HCT116 (cell line): ENCODE measurements at regions not wholly inside any gene's neighbourhood (a gene's known extent, or its start where the extent isn't known, plus 50 kb on each side); places are given as distances from the start of the nearest gene placed in this dataset.

Source experiments
- ATAC-seq: fragments of 200-7000 bp; cut with Tn5 transposase; 2 replicates; pipeline ENCODE4 v1.9.1; 2020; ENCODE audit warnings: mild to moderate bottlenecking, moderate library complexity
- BruUV-seq: library from RNA; stranded (reverse); fragments of 400-500 nt; replicated peaks from 2 replicates; lab custom pipeline; 2021; lab: Mats Ljungman, UMichigan
- CTCF ChIA-PET: fragments of 300-600 bp; sonication (Branson Sonifier 250); formaldehyde crosslinking; loops from one replicate; lab custom pipeline; 2021; ENCODE audit warnings: antibody characterized with exemption; lab: Charles Lee
- POLR2A ChIA-PET: fragments of 300-600, 350-600 bp; sonication (Branson Sonifier 250); formaldehyde crosslinking; loops from one replicate; lab custom pipeline; 2021; ENCODE audit warnings: antibody characterized with exemption; lab: Charles Lee
- RAD21 ChIA-PET, 2 experiments: fragments of 300-600 bp; sonication (Branson Sonifier 250); formaldehyde crosslinking; loops; one replicate each; lab custom pipeline; 2023; ENCODE audit warnings: low total read pairs in 2 of 2; ENCODE audit not compliant: uncharacterized antibody in 2 of 2, unreplicated experiment in 2 of 2, low non-redundant PET in 1 of 2; lab: Charles Lee
- DNase-seq: peaks from one replicate; pipeline ENCODE4 v3.0.0-alpha.2; 2010; ENCODE audit warnings: low read depth, low spot score
- H2AFZ ChIP-seq: fragments of 200-600 bp; shearing (Covaris generic), sonication (generic); 2 replicates; pipeline ENCODE4 v1.6.1; 2017; ENCODE audit warnings: low read depth, mixed run types, mixed read lengths, antibody characterized with exemption, low read length; ENCODE audit not compliant: poor library complexity, severe bottlenecking
- H3K27ac ChIP-seq: 2 replicates; pipeline ENCODE4 v1.5.1; 2012; ENCODE audit warnings: low read depth, low read length
- H3K27me3 ChIP-seq: fragments of 200-600 bp; sonication (generic); 2 replicates; pipeline ENCODE4 v1.6.1; 2016; ENCODE audit warnings: mixed run types, low read length, mixed read lengths; ENCODE audit not compliant: insufficient read depth
- H3K36me3 ChIP-seq, 2 experiments: fragments of 200-500 bp in 1 of 2; fragments of 200-600 bp in 1 of 2; sonication (Bioruptor generic) in 1 of 2; sonication (generic) in 1 of 2; 2 replicates each; pipeline versions ENCODE4 v1.5.1 to v1.6.1; 2014 to 2016; ENCODE audit warnings: low read length in 2 of 2, inconsistent platforms in 1 of 2, mixed read lengths in 1 of 2, mixed run types in 1 of 2; ENCODE audit not compliant: insufficient read depth in 2 of 2, control insufficient read depth in 1 of 2
- H3K4me1 ChIP-seq, 2 experiments: fragments of 200-600 bp in 1 of 2; sonication (generic) in 1 of 2; 2 replicates each; pipeline versions ENCODE4 v1.5.1 to v1.6.1; 2012 to 2017; ENCODE audit warnings: low read length in 2 of 2, inconsistent platforms in 1 of 2, mild to moderate bottlenecking in 1 of 2, mixed read lengths in 1 of 2, mixed run types in 1 of 2, moderate library complexity in 1 of 2; ENCODE audit not compliant: insufficient read depth in 2 of 2, control insufficient read depth in 1 of 2
- H3K4me2 ChIP-seq: fragments of 200-600 bp; sonication (generic); 2 replicates; pipeline ENCODE4 v1.6.1; 2017; ENCODE audit warnings: mixed run types, low read length, mixed read lengths
- H3K4me3 ChIP-seq, 2 experiments: fragments of 200-600 bp in 1 of 2; sonication (generic) in 1 of 2; replicated peaks in 1 of 2; 2 replicates each; pipeline ENCODE4 v1.5.1; 2011 to 2016; ENCODE audit warnings: low read length in 2 of 2, control low read depth in 1 of 2, low read depth in 1 of 2, mild to moderate bottlenecking in 1 of 2, mixed read lengths in 1 of 2, mixed run types in 1 of 2
- H3K79me2 ChIP-seq: fragments of 200-600 bp; sonication (generic); 2 replicates; pipeline ENCODE4 v1.6.1; 2017; ENCODE audit warnings: mild to moderate bottlenecking, mixed run types, low read length, moderate library complexity, mixed read lengths; ENCODE audit not compliant: insufficient read depth
- H3K9ac ChIP-seq: fragments of 200-600 bp; sonication (generic); 2 replicates; pipeline ENCODE4 v1.6.1; 2016; ENCODE audit warnings: low read length, mixed read lengths
- H3K9me2 ChIP-seq: fragments of 200-600 bp; sonication (generic), shearing (Covaris generic); 2 replicates; pipeline ENCODE4 v1.6.1; 2017; ENCODE audit warnings: mixed run types, mild to moderate bottlenecking, moderate library complexity; ENCODE audit not compliant: insufficient read depth
- H3K9me3 ChIP-seq, 2 experiments: fragments of 200-500 bp in 1 of 2; fragments of 200-600 bp in 1 of 2; sonication (Bioruptor generic) in 1 of 2; sonication (generic) in 1 of 2; 2 replicates each; pipeline ENCODE4 v1.6.1; 2014 to 2017; ENCODE audit warnings: low read length in 2 of 2, mixed read lengths in 2 of 2, inconsistent platforms in 1 of 2, low read depth in 1 of 2, mild to moderate bottlenecking in 1 of 2, mixed run types in 1 of 2, moderate library complexity in 1 of 2; ENCODE audit not compliant: control insufficient read depth in 1 of 2, insufficient read depth in 1 of 2
- H4K20me1 ChIP-seq: fragments of 200-600 bp; sonication (generic), shearing (Covaris generic); 2 replicates; pipeline ENCODE4 v1.6.1; 2017; ENCODE audit warnings: mixed run types, mild to moderate bottlenecking, moderate library complexity; ENCODE audit not compliant: insufficient read depth
- CBX3 ChIP-seq: IDR thresholded peaks from 2 replicates; pipeline ENCODE4 v1.6.1; 2012; ENCODE audit warnings: low read depth
- EGR1 ChIP-seq: IDR thresholded peaks from 2 replicates; pipeline ENCODE4 v1.6.1; 2012; ENCODE audit warnings: low read depth
- ELF1 ChIP-seq: IDR thresholded peaks from 2 replicates; pipeline ENCODE4 v1.6.1; 2012; ENCODE audit warnings: low read depth, borderline replicate concordance
- EZH2 ChIP-seq: fragments of 200-600 bp; sonication (generic); IDR thresholded peaks from 2 replicates; pipeline ENCODE4 v1.6.1; 2017; ENCODE audit warnings: antibody characterized with exemption, mixed run types
- EZH2phosphoT487 ChIP-seq: fragments of 200-600 bp; IDR thresholded peaks from 2 replicates; pipeline ENCODE4 v1.6.1; 2018; ENCODE audit warnings: antibody characterized with exemption, borderline replicate concordance
- FOSL1 ChIP-seq: IDR thresholded peaks from 2 replicates; pipeline ENCODE4 v1.6.1; 2012; ENCODE audit warnings: low read depth
- JUND ChIP-seq: IDR thresholded peaks from 2 replicates; pipeline ENCODE4 v1.6.1; 2012
- MAX ChIP-seq: IDR thresholded peaks from 2 replicates; pipeline ENCODE4 v1.6.1; 2012
- POLR2A ChIP-seq: IDR thresholded peaks from 2 replicates; pipeline ENCODE4 v1.7.0; 2011; ENCODE audit warnings: borderline replicate concordance; ENCODE audit not compliant: insufficient read depth, insufficient read length; ENCODE audit errors: extremely low read depth
- SIN3A ChIP-seq: IDR thresholded peaks from 2 replicates; pipeline ENCODE4 v1.6.1; 2012; ENCODE audit warnings: low read depth
- SP1 ChIP-seq: IDR thresholded peaks from 2 replicates; pipeline ENCODE4 v1.6.1; 2012; ENCODE audit warnings: low read depth
- SRF ChIP-seq: IDR thresholded peaks from 2 replicates; pipeline ENCODE4 v1.6.1; 2012; ENCODE audit warnings: low read depth
- YY1 ChIP-seq: IDR thresholded peaks from 2 replicates; pipeline ENCODE4 v1.6.1; 2011; ENCODE audit warnings: low read length, low read depth, moderate library complexity, mild to moderate bottlenecking; ENCODE audit not compliant: insufficient replicate concordance; ENCODE audit errors: extremely low read depth
- ZNF274 ChIP-seq: fragments of 200-500 bp; sonication (Bioruptor generic); IDR thresholded peaks from 2 replicates; pipeline ENCODE4 v1.6.1; 2014; ENCODE audit warnings: mild to moderate bottlenecking, low read depth, low read length, inconsistent platforms
- intact Hi-C: fragments of 100-400 bp; cut with micrococcal nuclease; formaldehyde crosslinking; loops from 2 replicates; pipeline ENCODE4 v1.10.0; 2022
- TF ChIP-seq, protein P1 (sequence below): IDR thresholded peaks from 2 replicates; pipeline ENCODE4 v1.6.1; 2011; ENCODE audit warnings: mild to moderate bottlenecking, low read length, moderate library complexity; ENCODE audit not compliant: insufficient replicate concordance; ENCODE audit errors: extremely low read depth
- TF ChIP-seq, protein P2 (sequence below): IDR thresholded peaks from 2 replicates; pipeline ENCODE4 v1.6.1; 2012
- TF ChIP-seq, protein P3 (sequence below): IDR thresholded peaks from 2 replicates; pipeline ENCODE4 v1.6.1; 2012; ENCODE audit warnings: low read depth

DNA sequence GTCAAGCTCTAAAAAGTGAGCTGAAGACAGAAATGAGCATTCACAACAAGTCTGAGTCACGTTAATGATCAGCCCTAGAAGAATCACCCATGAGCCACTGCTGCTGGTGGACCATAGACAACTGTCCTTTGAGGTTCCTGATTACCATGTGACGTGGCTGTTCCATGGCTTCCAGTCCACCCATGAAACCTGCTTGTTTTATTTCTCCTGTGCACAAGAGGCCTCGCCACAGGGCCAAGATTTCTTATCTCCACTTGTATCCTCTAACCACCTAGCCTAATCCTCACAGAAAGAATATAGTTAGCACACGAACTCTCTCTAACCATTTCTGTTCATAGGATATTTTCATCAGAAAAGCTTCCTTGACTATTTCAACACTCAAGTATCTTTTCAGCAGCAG lies 242.7 kb downstream of the MREG start (continued):
- no peak for TF ChIP-seq SIN3A
- TF ChIP-seq EZH2 = no peak
- no peak for TF ChIP-seq ZNF274
- TF ChIP-seq, protein P1, sequence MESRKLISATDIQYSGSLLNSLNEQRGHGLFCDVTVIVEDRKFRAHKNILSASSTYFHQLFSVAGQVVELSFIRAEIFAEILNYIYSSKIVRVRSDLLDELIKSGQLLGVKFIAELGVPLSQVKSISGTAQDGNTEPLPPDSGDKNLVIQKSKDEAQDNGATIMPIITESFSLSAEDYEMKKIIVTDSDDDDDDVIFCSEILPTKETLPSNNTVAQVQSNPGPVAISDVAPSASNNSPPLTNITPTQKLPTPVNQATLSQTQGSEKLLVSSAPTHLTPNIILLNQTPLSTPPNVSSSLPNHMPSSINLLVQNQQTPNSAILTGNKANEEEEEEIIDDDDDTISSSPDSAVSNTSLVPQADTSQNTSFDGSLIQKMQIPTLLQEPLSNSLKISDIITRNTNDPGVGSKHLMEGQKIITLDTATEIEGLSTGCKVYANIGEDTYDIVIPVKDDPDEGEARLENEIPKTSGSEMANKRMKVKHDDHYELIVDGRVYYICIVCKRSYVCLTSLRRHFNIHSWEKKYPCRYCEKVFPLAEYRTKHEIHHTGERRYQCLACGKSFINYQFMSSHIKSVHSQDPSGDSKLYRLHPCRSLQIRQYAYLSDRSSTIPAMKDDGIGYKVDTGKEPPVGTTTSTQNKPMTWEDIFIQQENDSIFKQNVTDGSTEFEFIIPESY = no peak
- TF ChIP-seq FOSL1 = no peak
- TF ChIP-seq, protein P2, sequence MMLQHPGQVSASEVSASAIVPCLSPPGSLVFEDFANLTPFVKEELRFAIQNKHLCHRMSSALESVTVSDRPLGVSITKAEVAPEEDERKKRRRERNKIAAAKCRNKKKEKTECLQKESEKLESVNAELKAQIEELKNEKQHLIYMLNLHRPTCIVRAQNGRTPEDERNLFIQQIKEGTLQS = no peak
- no peak for TF ChIP-seq SRF

GRCh38 chr2:215769246-215769645 lies 244.1 kb downstream of the MREG start:
- H3K36me3 ChIP-seq = no peaks in the 10 kb centered on the region
- no peaks in the 10 kb centered on the region for H3K27me3 ChIP-seq
- ChIA-PET RAD21 (no interaction called here), POLR2A (no interaction called here), CTCF (no interaction called here)
- no peaks in the 10 kb centered on the region for H3K4me1 ChIP-seq
- no peaks in the 10 kb centered on the region for H3K9me3 ChIP-seq
- H2AFZ ChIP-seq = no peak overlapping the region
- ATAC-seq = no peak
- TF ChIP-seq POLR2A (no peak), YY1 (no peak), MAX (no peak), SIN3A (no peak), EGR1 (no peak), ZNF274 (no peak), ELF1 (no peak), EZH2phosphoT487 (no peak), SP1 (no peak), CBX3 (no peak), SRF (no peak), FOSL1 (no peak), JUND (no peak), EZH2 (no peak)
- TF ChIP-seq, protein P2 = no peak
- TF ChIP-seq, protein P1 = no peak
- TF ChIP-seq, protein P3, sequence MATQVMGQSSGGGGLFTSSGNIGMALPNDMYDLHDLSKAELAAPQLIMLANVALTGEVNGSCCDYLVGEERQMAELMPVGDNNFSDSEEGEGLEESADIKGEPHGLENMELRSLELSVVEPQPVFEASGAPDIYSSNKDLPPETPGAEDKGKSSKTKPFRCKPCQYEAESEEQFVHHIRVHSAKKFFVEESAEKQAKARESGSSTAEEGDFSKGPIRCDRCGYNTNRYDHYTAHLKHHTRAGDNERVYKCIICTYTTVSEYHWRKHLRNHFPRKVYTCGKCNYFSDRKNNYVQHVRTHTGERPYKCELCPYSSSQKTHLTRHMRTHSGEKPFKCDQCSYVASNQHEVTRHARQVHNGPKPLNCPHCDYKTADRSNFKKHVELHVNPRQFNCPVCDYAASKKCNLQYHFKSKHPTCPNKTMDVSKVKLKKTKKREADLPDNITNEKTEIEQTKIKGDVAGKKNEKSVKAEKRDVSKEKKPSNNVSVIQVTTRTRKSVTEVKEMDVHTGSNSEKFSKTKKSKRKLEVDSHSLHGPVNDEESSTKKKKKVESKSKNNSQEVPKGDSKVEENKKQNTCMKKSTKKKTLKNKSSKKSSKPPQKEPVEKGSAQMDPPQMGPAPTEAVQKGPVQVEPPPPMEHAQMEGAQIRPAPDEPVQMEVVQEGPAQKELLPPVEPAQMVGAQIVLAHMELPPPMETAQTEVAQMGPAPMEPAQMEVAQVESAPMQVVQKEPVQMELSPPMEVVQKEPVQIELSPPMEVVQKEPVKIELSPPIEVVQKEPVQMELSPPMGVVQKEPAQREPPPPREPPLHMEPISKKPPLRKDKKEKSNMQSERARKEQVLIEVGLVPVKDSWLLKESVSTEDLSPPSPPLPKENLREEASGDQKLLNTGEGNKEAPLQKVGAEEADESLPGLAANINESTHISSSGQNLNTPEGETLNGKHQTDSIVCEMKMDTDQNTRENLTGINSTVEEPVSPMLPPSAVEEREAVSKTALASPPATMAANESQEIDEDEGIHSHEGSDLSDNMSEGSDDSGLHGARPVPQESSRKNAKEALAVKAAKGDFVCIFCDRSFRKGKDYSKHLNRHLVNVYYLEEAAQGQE = no peak
- H3K4me3 ChIP-seq = no peak overlapping the region
- intact Hi-C loops = no loop called here
- H3K4me2 ChIP-seq = no peak overlapping the region
- no peak overlapping the region for H3K9ac ChIP-seq
- no peak for DNase-seq
- H3K79me2 ChIP-seq = no peaks in the 10 kb centered on the region
- no TSS peak for BruUV-seq
- H3K9me2 ChIP-seq = no peaks in the 10 kb centered on the region
- H3K27ac ChIP-seq = no peak overlapping the region
- H4K20me1 ChIP-seq = no peaks in the 10 kb centered on the region; the same call in 1 of the 2 replicates
